ENCODE measurements at regions not wholly inside any gene's neighbourhood (a gene's known extent, or its start where the extent isn't known, plus 50 kb on each side); places are given as distances from the start of the nearest gene placed in this dataset.

DNA sequence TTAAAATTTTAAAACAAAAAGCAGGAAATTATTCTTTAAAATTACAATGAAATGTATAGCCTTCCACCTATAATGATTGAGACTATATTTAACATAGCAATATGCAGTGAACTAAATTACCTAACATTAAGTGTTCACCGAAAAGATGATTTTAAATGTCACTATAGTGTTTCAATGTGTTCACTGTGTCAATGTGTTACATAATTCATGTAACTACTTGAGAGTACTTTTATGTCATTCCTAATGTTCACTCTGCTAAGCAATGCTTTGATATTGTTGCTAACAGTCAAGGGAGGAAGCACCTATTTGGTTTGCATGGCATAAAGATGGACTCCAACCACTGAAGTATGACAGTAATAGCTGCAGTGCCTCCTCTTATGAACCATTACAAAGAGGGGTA is 629.8 kb upstream of the C9orf72 start:
- TF ChIP-seq, protein P1, sequence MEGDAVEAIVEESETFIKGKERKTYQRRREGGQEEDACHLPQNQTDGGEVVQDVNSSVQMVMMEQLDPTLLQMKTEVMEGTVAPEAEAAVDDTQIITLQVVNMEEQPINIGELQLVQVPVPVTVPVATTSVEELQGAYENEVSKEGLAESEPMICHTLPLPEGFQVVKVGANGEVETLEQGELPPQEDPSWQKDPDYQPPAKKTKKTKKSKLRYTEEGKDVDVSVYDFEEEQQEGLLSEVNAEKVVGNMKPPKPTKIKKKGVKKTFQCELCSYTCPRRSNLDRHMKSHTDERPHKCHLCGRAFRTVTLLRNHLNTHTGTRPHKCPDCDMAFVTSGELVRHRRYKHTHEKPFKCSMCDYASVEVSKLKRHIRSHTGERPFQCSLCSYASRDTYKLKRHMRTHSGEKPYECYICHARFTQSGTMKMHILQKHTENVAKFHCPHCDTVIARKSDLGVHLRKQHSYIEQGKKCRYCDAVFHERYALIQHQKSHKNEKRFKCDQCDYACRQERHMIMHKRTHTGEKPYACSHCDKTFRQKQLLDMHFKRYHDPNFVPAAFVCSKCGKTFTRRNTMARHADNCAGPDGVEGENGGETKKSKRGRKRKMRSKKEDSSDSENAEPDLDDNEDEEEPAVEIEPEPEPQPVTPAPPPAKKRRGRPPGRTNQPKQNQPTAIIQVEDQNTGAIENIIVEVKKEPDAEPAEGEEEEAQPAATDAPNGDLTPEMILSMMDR (IDR thresholded peaks at IDR 0.05) = no peak
- no peak for TF ChIP-seq POLR2AphosphoS5 (IDR thresholded peaks at IDR 0.05)

Data from esophagus muscularis mucosa (tissue), 3 donors.